Vagina (tissue), 2 donors: ENCODE measurements at regions not wholly inside any gene's neighbourhood (a gene's known extent, or its start where the extent isn't known, plus 50 kb on each side); places are given as distances from the start of the nearest gene placed in this dataset.

Source experiments
- DNase-seq, 2 donors: peaks; one replicate each; pipeline ENCODE4 v3.0.0-alpha.2; 2017; ENCODE audit errors: extremely low spot score in 2 of 2
- H3K27ac ChIP-seq: fragments of 200-600 bp; sonication (generic); one replicate; pipeline ENCODE4 v1.5.1; 2019
- H3K27me3 ChIP-seq: fragments of 200-600 bp; sonication (generic); one replicate; pipeline ENCODE4 v1.5.1; 2019
- H3K36me3 ChIP-seq, 2 donors: fragments of 200-600 bp; sonication (generic); one replicate each; pipeline ENCODE4 v1.5.1; 2017 to 2019
- H3K4me1 ChIP-seq: fragments of 200-600 bp; sonication (generic); one replicate; pipeline ENCODE4 v1.5.1; 2019
- H3K4me3 ChIP-seq, 2 donors: fragments of 200-600 bp; sonication (generic); 1 replicate in 1 of 2; 2 replicates in 1 of 2; pipeline ENCODE4 v1.5.1; 2016 to 2019
- H3K9me3 ChIP-seq: fragments of 200-600 bp; sonication (generic); one replicate; pipeline ENCODE4 v1.5.1; 2019
- POLR2A ChIP-seq, 2 donors: fragments of 450-650 bp; IDR thresholded peaks; one replicate each; pipeline ENCODE4 v1.6.1; 2017; ENCODE audit warnings: antibody characterized with exemption in 2 of 2, mild to moderate bottlenecking in 2 of 2, moderate library complexity in 2 of 2
- POLR2AphosphoS5 ChIP-seq, 2 donors: sonication (generic); formaldehyde crosslinking; IDR thresholded peaks; one replicate each; pipeline ENCODE4 v1.9.0; 2017; ENCODE audit warnings: antibody characterized with exemption in 2 of 2, mild to moderate bottlenecking in 2 of 2, low read depth in 1 of 2; ENCODE audit not compliant: insufficient read depth in 1 of 2
- intact Hi-C: fragments of 100-400 bp; cut with DNase I; formaldehyde crosslinking; loops from one replicate; pipeline ENCODE4 v1.15.1; 2023
- TF ChIP-seq, protein P1 (sequence below), 3 experiments: fragments of 450-650 bp in 2 of 3; fragments of 200-600 bp in 1 of 3; sonication (generic) in 1 of 3; IDR thresholded peaks; one replicate each; pipeline ENCODE4 v1.5.1; 2017 to 2019; ENCODE audit warnings: antibody characterized with exemption in 3 of 3, mild to moderate bottlenecking in 2 of 3, moderate library complexity in 2 of 3

DNA sequence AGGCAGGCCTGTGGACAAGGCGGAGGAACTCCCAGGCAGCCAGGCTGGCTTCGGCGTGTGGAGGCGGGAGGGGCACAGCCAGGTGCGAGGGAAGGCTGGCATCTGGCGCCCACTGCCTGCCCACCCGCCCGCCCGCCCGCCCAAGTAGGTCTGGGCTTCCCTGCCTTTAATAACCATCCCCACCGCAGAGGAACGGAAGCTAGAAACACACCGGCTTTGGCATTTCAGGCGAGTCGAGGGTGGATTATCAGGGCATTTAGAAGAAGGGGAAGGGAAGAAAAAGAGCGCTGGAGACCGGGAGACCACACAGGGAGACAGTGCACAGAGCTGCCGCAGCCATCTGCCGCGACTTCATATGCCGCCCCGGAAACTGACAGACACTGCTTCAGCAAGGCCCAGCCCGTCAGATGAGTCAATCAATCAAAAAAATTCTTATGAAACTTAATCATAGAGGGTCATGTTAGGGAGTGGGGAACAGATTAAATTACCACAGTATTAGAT, 199.7 kb downstream of the TSHZ3 start:
- intact Hi-C loops, result no loop called here

DNA sequence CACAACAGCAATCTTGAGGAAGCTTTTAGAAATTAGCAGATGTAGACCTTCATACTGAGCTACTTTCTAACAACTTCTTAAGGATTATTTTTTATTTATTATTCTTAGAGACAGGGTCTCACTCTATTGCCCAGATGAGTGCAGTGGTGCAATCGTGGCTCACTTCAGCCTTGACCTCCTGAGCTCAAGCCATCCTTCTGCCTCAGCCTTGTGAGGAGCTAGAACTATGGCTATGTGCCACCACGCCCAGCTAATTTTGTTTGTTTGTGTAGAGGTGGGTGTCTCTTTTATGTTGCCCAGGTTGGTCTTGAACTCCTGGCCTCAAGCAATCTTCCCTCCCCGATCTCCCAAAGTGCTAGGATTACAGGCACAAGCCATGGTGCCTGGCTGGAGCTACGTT, 200.6 kb downstream of the TSHZ3 start:
- Histone ChIP-seq H3K27ac (no peak overlapping the region), H3K4me3 (no peak overlapping the region), H3K4me1 (no peaks in the 10 kb centered on the region), H3K9me3 (no peaks in the 10 kb centered on the region), H3K27me3 (no peaks in the 10 kb centered on the region), H3K36me3 (no peaks in the 10 kb centered on the region)
- intact Hi-C loops, result no loop called here
- no peak for DNase-seq
- TF ChIP-seq, protein P1, sequence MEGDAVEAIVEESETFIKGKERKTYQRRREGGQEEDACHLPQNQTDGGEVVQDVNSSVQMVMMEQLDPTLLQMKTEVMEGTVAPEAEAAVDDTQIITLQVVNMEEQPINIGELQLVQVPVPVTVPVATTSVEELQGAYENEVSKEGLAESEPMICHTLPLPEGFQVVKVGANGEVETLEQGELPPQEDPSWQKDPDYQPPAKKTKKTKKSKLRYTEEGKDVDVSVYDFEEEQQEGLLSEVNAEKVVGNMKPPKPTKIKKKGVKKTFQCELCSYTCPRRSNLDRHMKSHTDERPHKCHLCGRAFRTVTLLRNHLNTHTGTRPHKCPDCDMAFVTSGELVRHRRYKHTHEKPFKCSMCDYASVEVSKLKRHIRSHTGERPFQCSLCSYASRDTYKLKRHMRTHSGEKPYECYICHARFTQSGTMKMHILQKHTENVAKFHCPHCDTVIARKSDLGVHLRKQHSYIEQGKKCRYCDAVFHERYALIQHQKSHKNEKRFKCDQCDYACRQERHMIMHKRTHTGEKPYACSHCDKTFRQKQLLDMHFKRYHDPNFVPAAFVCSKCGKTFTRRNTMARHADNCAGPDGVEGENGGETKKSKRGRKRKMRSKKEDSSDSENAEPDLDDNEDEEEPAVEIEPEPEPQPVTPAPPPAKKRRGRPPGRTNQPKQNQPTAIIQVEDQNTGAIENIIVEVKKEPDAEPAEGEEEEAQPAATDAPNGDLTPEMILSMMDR (IDR thresholded peaks at IDR 0.05), result no peak
- TF ChIP-seq POLR2AphosphoS5 (IDR thresholded peaks at IDR 0.05; ENCODE audit: insufficient read depth in 1 of 2, low read depth in 1 of 2) (no peak), POLR2A (IDR thresholded peaks at IDR 0.05) (no peak)

More for the DNA sequence above, 199.7 kb downstream of the TSHZ3 start:
- TF ChIP-seq POLR2A (IDR thresholded peaks at IDR 0.05) (no peak), POLR2AphosphoS5 (IDR thresholded peaks at IDR 0.05; ENCODE audit: insufficient read depth in 1 of 2, low read depth in 1 of 2) (no peak)
- TF ChIP-seq, protein P1 (IDR thresholded peaks at IDR 0.05), result no peak
- Histone ChIP-seq H3K36me3 (no peaks in the 10 kb centered on the region), H3K27ac (no peak overlapping the region), H3K27me3 (no peaks in the 10 kb centered on the region), H3K4me1 (no peaks in the 10 kb centered on the region), H3K4me3 (no peak overlapping the region), H3K9me3 (no peaks in the 10 kb centered on the region)
- no peak for DNase-seq

DNA sequence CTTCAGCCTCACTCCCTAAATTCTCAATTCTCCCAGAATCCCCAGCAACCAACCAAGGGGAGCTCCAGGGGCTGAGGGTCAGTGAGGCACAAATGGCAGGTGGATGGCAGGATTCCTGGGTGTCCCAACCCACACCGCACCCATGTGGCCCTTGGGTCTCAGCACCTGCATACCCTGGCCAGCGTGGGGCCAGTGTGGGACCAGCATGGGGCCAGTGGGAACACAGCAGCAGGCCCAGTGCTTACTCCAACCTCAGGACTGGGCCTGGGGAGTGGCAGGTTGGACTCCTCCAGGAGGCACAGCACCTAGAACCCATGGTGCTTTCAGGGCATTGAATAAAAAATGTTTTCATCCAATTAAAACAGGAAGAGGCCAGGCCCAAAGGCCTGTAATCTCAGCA, 202.0 kb downstream of the TSHZ3 start:
- no peak overlapping the region for H3K4me3 ChIP-seq
- no peak for DNase-seq
- no peaks in the 10 kb centered on the region for H3K9me3 ChIP-seq
- intact Hi-C loops, result no loop called here
- no peaks in the 10 kb centered on the region for H3K27me3 ChIP-seq
- TF ChIP-seq POLR2AphosphoS5 (IDR thresholded peaks at IDR 0.05; ENCODE audit: insufficient read depth in 1 of 2, low read depth in 1 of 2) (no peak), POLR2A (IDR thresholded peaks at IDR 0.05) (no peak)
- TF ChIP-seq, protein P1 (IDR thresholded peaks at IDR 0.05), result no peak
- no peaks in the 10 kb centered on the region for H3K36me3 ChIP-seq
- H3K4me1 ChIP-seq, result no peaks in the 10 kb centered on the region
- no peak overlapping the region for H3K27ac ChIP-seq

DNA sequence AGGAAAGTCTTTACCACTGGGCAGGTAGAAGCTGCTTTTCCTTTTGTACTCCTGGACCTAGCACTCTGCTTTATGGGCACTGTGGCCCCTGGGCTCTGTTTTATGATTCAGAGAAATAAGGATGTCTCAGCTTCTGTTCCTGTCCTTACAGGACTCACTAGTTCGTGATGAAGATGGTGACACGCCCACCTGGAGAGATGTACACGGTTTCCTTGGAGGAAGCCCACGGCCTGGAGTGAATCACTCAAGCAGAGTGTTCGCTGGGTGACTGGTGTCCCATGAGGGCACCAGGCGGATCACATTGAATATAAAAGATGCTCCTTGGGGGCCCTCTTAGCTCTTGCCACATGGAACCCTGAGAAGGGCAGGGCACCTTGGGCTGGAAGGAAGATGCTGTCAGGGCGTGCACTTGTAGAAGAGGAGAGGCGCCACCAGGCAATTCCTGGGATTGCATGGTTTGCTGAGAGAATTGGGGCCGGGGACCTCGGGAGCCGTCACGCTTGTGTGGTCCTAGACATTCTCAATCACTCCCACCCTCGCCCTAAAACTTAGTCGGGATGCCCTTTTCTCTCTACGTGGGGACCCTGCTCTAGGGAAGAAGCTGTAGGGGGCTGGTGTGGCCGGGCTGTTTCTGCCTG, 202.6 kb downstream of the TSHZ3 start:
- Histone ChIP-seq H3K27me3 (no peaks in the 10 kb centered on the region), H3K27ac (no peak overlapping the region), H3K4me1 (no peaks in the 10 kb centered on the region), H3K4me3 (no peak overlapping the region), H3K9me3 (no peaks in the 10 kb centered on the region), H3K36me3 (no peaks in the 10 kb centered on the region)
- intact Hi-C loops, result no loop called here
- no peak for DNase-seq
- TF ChIP-seq POLR2A (IDR thresholded peaks at IDR 0.05) (no peak), POLR2AphosphoS5 (IDR thresholded peaks at IDR 0.05; ENCODE audit: insufficient read depth in 1 of 2, low read depth in 1 of 2) (no peak)
- TF ChIP-seq, protein P1 (IDR thresholded peaks at IDR 0.05), result no peak

DNA sequence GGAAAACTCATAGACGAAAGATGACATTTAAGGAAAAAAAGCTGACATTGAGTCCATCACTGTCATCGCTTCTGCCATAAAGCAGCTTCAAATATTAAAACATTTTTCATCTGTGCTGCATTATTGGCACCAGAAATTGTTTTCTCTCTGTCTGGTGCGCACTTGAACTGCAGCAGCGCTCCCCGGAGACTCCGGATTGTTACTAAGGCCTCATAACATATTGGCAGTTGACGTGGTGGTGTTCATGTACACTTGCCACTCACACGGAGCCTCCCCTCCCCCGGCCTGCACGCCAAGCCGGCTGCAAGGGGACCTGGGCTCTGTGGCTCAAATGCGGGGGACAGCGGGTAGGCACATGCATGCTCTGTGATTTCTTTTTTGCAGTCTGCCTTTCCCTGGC, 203.2 kb downstream of the TSHZ3 start:
- Histone ChIP-seq H3K9me3 (no peaks in the 10 kb centered on the region), H3K4me1 (no peaks in the 10 kb centered on the region), H3K4me3 (no peak overlapping the region), H3K27ac (no peak overlapping the region), H3K27me3 (no peaks in the 10 kb centered on the region), H3K36me3 (no peaks in the 10 kb centered on the region)
- intact Hi-C loops, result no loop called here
- no peak for DNase-seq
- no peak for TF ChIP-seq POLR2A (IDR thresholded peaks at IDR 0.05)
- TF ChIP-seq POLR2AphosphoS5 (IDR thresholded peaks at IDR 0.05; ENCODE audit: insufficient read depth in 1 of 2, low read depth in 1 of 2), result no peak
- TF ChIP-seq, protein P1 (IDR thresholded peaks at IDR 0.05), result no peak
